Middle frontal gyrus (tissue), 1 donor: ENCODE measurements at regions not wholly inside any gene's neighbourhood (a gene's known extent, or its start where the extent isn't known, plus 50 kb on each side); places are given as distances from the start of the nearest gene placed in this dataset.

Source experiments
- DNase-seq: peaks from one replicate; pipeline ENCODE4 v3.0.0-alpha.2; 2015; ENCODE audit warnings: low spot score; ENCODE audit errors: extremely low spot score

- no peak for DNase-seq
Measured at GRCh38 chr18:40917056-40917455, 1038.0 kb upstream of the PIK3C3 start.

- no peak for DNase-seq
Measured at GRCh38 chr18:40915724-40916123, 1039.3 kb upstream of the PIK3C3 start.

GRCh38 chr18:40911582-40912254 is 1043.3 kb upstream of the PIK3C3 start:
- DNase-seq = no peak

GRCh38 chr18:40911041-40911440 is 1044.0 kb upstream of the PIK3C3 start:
- no peak for DNase-seq

- DNase-seq = no peak
Measured at GRCh38 chr18:40907842-40908241, 1047.2 kb upstream of the PIK3C3 start.

- no peak for DNase-seq
Measured at GRCh38 chr18:40904295-40904694, 1050.7 kb upstream of the PIK3C3 start.

GRCh38 chr18:40902436-40902835 is 1052.6 kb upstream of the PIK3C3 start:
- DNase-seq = no peak

- no peak for DNase-seq
Measured at GRCh38 chr18:40897884-40898283, 1057.2 kb upstream of the PIK3C3 start.

- DNase-seq = no peak
Measured at GRCh38 chr18:40883271-40883670, 1071.8 kb upstream of the PIK3C3 start.

- DNase-seq = no peak
Measured at GRCh38 chr18:40882468-40882867, 1072.6 kb upstream of the PIK3C3 start.

GRCh38 chr18:40878371-40878770 is 1076.7 kb upstream of the PIK3C3 start:
- no peak for DNase-seq

- no peak for DNase-seq
Measured at GRCh38 chr18:40877096-40877495, 1077.9 kb upstream of the PIK3C3 start.

- DNase-seq = no peak
Measured at GRCh38 chr18:40875101-40875615, 1079.9 kb upstream of the PIK3C3 start.

- no peak for DNase-seq
Measured at GRCh38 chr18:40874233-40874632, 1080.8 kb upstream of the PIK3C3 start.

- no peak for DNase-seq
Measured at GRCh38 chr18:40868110-40868858, 1086.8 kb upstream of the PIK3C3 start.

- DNase-seq = no peak
Measured at GRCh38 chr18:40867459-40867858, 1087.6 kb upstream of the PIK3C3 start.

- no peak for DNase-seq
Measured at GRCh38 chr18:40866968-40867367, 1088.1 kb upstream of the PIK3C3 start.

- DNase-seq = no peak
Measured at GRCh38 chr18:40866013-40866645, 1088.9 kb upstream of the PIK3C3 start.

GRCh38 chr18:40864846-40865245 is 1090.2 kb upstream of the PIK3C3 start:
- no peak for DNase-seq

GRCh38 chr18:40863801-40864200 is 1091.2 kb upstream of the PIK3C3 start:
- DNase-seq = no peak

GRCh38 chr18:40860189-40860588 is 1094.8 kb upstream of the PIK3C3 start:
- no peak for DNase-seq

- no peak for DNase-seq
Measured at GRCh38 chr18:40855661-40856060, 1099.4 kb upstream of the PIK3C3 start.
